ENCODE measurements at regions not wholly inside any gene's neighbourhood (a gene's known extent, or its start where the extent isn't known, plus 50 kb on each side); places are given as distances from the start of the nearest gene placed in this dataset.

GRCh38 chr4:178309890-178310289, 867.7 kb upstream of the AGA start:
- no peak for DNase-seq

DNA sequence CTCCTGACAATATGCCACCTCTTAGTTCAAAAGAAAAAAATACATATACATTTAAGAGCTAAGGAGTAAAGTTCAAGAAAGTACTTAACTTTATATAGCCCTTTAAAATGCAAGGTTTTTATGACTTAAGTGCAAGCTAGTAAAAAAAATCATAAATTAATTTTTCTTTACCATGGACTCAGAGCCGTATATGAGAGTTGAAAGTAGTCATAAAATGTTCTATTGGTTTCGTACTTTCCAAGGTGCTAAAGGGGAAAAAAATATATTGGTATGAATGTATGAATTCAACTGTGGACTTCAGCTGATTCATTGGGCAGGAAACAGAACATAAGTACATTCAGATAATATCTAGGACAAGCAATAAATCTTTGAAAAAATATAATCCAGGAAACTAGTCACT, 869.8 kb upstream of the AGA start:
- DNase-seq: no peak

- DNase-seq: no peak
These were observed 872.0 kb upstream of the AGA start for GRCh38 chr4:178314287-178314686.

GRCh38 chr4:178316211-178316610, 874.0 kb upstream of the AGA start:
- no peak for DNase-seq

GRCh38 chr4:178320003-178320402, 877.8 kb upstream of the AGA start:
- DNase-seq: no peak

DNA sequence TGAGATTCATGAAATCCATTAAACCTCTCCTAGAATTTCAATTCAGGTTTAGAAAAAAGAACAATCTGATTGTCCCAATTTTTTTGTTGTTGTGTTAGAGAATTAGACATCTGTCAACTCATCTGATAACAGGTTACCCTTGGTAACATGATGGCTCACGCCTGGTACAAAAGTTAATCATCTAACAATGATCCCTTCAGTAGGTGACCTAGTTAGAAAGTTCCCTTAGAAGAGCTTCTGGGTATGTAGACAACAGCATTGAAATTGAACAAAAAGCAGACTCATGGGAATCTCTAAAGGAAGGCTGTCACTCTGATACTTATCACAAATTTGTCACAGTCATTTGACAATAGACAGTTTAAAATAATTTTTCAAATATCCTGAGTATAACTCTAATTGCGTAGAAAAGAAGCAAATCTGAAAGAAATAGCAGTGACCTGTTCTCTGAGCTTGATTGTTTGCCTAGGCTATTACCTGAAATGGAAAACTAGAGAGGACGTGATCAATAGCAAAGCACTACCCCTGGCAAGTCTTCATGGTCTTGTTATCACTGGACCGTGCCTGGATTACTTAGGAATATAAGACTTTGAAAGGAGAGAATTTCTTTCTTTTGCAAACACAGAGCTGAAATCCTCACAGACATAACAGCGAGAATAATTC, 880.4 kb upstream of the AGA start:
- no peak for DNase-seq

DNA sequence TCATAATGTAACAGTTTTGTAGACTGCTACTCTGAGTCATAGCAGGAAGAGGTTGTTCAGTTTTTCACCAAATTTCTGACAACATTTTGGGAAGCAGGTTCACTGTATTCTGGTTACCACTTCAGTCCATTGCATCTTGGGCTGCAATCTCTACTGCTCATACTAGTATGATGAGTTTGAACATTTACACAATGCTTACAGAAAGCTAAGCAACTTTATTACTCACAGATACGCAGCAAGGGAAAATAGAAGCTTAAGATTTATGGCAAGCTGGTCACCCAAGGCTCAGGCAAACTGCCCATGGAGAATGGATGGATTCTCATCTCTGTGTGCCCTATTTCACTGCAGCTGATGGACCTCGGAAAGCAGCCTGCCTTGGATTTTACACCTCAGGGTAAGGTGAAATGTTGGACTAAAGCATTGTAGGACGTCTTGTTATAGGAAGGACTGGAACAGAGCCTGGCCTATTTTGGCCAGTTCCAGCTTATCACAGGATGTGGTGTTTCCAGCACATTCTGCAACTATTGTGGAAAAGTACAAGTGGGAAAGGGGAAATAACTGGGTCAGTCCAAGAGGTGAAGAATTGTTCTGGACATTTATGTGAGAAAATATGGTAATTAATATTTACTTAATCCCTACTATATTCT, 887.1 kb upstream of the AGA start:
- DNase-seq: no peak

DNA sequence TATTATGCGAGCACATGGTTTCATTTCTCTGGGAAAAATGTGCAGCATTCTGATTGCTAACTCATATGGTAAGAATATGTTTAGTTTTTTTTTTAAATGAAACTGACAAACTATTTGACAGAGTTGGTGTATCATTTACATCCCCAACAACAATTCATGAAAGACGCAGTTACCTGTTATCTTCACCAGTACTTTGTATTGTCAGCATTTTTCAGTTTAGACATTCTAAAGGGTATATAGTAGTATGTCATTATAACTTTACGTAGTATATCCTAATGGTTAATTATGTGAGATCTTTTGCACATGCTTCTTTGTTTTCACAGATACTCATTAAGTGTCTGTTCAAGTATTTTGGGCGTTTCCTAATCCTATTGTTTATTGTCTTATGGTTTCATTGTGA, 891.1 kb upstream of the AGA start:
- no peak for DNase-seq

GRCh38 chr4:178339769-178340168, 897.5 kb upstream of the AGA start:
- no peak for DNase-seq

- DNase-seq: no peak
These were observed 898.2 kb upstream of the AGA start for GRCh38 chr4:178340468-178340867.

DNA sequence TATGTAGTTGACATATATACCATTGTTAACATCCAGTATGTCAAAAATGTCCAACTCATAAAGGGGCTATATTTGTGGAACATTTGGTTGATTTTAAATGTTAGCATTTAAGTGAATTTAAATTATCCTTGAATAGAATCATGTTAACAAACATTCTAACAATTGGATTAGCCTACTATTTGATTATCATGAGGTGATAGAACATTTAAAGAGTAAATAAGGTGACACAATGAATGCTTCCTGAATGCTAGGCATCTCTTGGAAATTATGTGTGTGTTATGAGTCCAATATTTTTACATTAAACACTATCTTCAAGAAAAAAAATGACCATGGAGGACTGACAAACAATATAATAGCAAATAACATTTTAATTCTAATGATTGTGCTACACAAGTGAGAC, 901.9 kb upstream of the AGA start:
- DNase-seq: no peak

DNA sequence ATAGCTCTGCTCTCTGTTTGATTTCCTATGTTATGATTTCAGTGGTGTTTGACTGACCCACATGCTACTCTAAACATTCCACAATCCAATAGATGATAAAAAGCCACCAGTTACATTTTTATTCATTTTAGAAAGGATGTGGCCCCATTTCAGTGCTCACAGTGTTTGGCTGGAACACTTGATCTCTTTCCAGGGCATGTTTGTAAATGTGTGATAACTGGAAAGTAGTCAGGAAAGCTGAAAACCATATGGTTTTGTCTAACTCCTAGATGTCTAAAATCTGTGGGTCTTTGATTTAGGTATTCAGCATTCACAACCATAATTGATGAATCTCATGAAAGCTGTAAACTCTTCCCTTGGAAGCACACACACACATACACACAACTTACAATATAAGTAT, 904.9 kb upstream of the AGA start:
- DNase-seq: no peak

- no peak for DNase-seq
These were observed 907.4 kb upstream of the AGA start for GRCh38 chr4:178349601-178350000.

GRCh38 chr4:178351185-178351584, 908.9 kb upstream of the AGA start:
- no peak for DNase-seq

GRCh38 chr4:178356725-178357124, 914.5 kb upstream of the AGA start:
- no peak for DNase-seq

DNA sequence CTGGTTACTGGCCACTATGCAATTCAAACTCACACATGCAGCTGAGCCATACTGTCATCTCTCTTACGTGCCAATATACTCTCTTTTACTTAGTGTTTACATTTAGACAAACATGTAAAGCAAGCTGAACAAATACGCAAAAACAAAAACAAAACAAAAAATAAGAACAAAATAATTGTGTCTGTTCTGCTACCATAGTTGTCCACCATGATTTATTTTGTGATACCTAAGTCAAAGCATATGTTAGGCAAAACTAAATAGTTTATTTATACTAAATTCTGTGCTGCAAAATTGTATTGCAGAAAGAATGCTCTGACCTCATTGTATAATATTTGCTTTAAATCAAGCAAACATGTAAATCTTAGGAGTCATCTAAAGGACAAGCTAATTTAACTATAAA, 943.2 kb upstream of the AGA start:
- DNase-seq: no peak

DNA sequence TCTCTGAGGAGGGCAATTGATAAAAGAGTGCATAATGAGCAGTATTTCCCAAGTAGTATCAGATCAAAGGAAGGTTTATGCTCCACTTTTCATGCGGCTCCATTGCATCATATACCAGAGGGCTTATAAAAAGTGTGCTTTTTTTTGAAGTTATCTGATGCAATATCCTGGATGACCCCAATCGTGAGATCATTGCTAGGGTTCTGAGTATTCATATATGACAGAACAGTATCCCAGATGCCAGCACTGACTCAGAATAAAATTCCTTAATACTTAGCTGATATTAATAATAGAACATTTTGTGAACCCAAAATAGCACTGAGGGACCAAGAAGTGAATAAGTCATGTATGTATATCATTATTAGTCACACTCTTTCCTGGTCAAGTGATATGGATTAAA, 945.5 kb upstream of the AGA start:
- DNase-seq: no peak

GRCh38 chr4:178395798-178396197, 953.6 kb upstream of the AGA start:
- no peak for DNase-seq

DNA sequence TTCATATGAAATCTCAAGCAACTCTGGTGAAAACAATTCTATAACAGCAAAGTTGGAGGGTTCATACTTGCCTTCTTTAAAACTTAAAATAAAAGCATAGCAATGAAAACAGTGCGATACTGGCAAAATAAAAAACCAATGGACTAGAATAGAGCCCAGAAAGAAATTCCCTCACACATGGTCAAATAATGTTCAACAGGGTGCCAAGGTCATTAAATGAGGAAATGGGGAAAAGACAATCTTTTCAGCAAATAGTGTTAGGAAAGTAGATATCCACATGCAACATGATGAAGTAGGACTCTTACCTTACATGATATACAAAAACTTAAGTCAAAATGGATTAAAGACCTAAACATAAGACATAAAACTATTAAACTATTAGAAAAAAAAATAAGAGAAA, 970.2 kb upstream of the AGA start:
- DNase-seq: no peak

- DNase-seq: no peak
These were observed 971.8 kb upstream of the AGA start for GRCh38 chr4:178414042-178414441.

GRCh38 chr4:178414881-178415446, 972.7 kb upstream of the AGA start:
- DNase-seq: no peak

DNA sequence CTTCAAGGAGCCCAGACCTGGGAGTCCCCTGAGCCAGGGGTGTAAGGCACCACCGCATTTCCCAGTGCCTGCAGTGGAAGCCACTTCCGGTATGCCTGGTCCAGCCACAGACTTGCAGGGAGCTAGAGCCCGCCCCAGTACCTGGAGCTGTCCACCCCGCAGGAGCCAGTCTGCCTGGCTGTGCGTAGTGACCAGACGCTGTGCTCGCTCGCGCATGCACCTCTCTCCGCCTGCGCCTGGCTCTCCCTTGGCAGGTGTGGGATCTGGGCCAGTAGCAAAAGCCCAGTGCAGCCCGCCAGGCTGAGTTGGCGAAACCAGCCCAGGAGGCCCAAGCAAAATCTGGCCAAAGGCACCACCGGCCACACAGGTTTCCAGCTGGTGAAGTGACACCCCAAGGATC, 973.7 kb upstream of the AGA start:
- DNase-seq: no peak

DNA sequence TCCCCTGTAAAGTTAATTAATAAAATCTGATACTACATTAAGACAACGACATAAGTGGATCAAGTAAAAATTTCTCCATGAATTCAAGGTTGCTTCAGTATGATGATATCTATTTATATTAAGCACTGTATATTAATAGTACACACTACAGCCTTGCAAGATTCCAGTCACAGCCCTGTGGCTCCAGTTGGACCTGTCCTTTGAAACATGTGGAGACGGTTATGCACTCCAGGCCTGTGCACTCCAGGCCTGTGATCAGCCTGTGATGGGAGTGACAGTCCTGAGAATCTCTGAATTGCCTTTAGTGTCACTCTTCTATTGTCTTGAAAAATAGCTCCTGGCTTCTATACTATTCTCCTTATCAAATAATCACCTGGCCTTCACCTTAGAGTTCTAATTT, 981.1 kb upstream of the AGA start:
- DNase-seq: no peak

DNA sequence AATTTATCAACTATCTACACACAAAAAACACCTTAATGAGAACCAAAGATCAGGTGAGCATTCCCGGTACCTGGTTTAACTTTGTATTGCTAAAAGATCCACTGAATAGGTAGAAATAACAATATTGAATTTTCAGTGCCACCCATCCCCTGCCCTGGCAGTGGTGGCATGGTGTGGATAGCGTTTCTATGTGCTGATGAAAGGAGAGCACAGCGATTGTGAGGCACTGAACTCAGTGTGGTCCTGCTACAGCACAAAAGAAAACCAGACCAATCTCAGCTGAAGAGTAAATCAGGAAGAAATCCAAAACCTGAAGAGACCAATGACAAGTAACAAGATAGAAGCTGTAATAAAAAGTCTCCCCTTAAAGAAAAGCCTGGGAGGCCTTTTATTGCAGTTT, 984.6 kb upstream of the AGA start:
- DNase-seq: no peak

GRCh38 chr4:178427663-178428062, 985.4 kb upstream of the AGA start:
- DNase-seq: no peak

All from CD4-positive, alpha-beta T cell treated with Interleukin-10 for 1 hour (primary cell).